Mesenchymal stem cell (in vitro differentiated cells and primary cell): ENCODE measurements at regions not wholly inside any gene's neighbourhood (a gene's known extent, or its start where the extent isn't known, plus 50 kb on each side); places are given as distances from the start of the nearest gene placed in this dataset.

Experiments used
- DNase-seq: peaks from one replicate; pipeline ENCODE4 v3.0.0-alpha.2; 2013
- H2AFZ ChIP-seq: one replicate; pipeline ENCODE4 v1.6.1; 2013; ENCODE audit warnings: low read depth, mild to moderate bottlenecking, control low read depth, inconsistent platforms, low read length, moderate library complexity
- H2AK5ac ChIP-seq: 2 replicates; pipeline ENCODE4 v1.6.1; 2013; ENCODE audit warnings: low read length, moderate library complexity, mild to moderate bottlenecking, inconsistent platforms; ENCODE audit not compliant: severe bottlenecking
- H2BK120ac ChIP-seq: one replicate; pipeline ENCODE4 v1.6.1; 2013; ENCODE audit warnings: low read depth, mild to moderate bottlenecking, inconsistent platforms, low read length, moderate library complexity
- H2BK12ac ChIP-seq, 2 experiments: one replicate each; pipeline ENCODE4 v1.6.1; 2013; ENCODE audit warnings: inconsistent platforms in 2 of 2, low read length in 2 of 2, mild to moderate bottlenecking in 2 of 2, moderate library complexity in 2 of 2, control low read depth in 1 of 2
- H2BK15ac ChIP-seq: one replicate; pipeline ENCODE4 v1.6.1; 2013; ENCODE audit warnings: mild to moderate bottlenecking, low read depth, inconsistent platforms; ENCODE audit not compliant: poor library complexity, severe bottlenecking
- H2BK5ac ChIP-seq: 2 replicates; pipeline ENCODE4 v1.6.1; 2013; ENCODE audit warnings: low read depth, mild to moderate bottlenecking, low read length, control low read depth, inconsistent platforms; ENCODE audit not compliant: poor library complexity, severe bottlenecking
- H3K14ac ChIP-seq, 2 experiments: one replicate each; pipeline ENCODE4 v1.6.1; 2013; ENCODE audit warnings: inconsistent platforms in 2 of 2, low read length in 2 of 2, control low read depth in 1 of 2, mild to moderate bottlenecking in 1 of 2, moderate library complexity in 1 of 2
- H3K18ac ChIP-seq, 2 experiments: one replicate each; pipeline ENCODE4 v1.6.1; 2013; ENCODE audit warnings: inconsistent platforms in 2 of 2, low read length in 2 of 2, control low read depth in 1 of 2, low read depth in 1 of 2, mild to moderate bottlenecking in 1 of 2
- H3K23ac ChIP-seq, 2 experiments: one replicate each; pipeline ENCODE4 v1.6.1; 2013; ENCODE audit warnings: inconsistent platforms in 2 of 2, low read length in 2 of 2, mild to moderate bottlenecking in 2 of 2, moderate library complexity in 2 of 2, control low read depth in 1 of 2
- H3K27ac ChIP-seq: 2 replicates; pipeline ENCODE4 v1.5.1; 2013; ENCODE audit warnings: mild to moderate bottlenecking, moderate library complexity, low read length, control low read depth, inconsistent platforms; ENCODE audit not compliant: poor library complexity, severe bottlenecking
- H3K27me3 ChIP-seq, 2 experiments: 2 replicates each; pipeline versions ENCODE4 v1.6.1 to v1.7.0; 2013; ENCODE audit warnings: low read length in 2 of 2, mild to moderate bottlenecking in 2 of 2, moderate library complexity in 2 of 2, control low read depth in 1 of 2, inconsistent platforms in 1 of 2; ENCODE audit not compliant: control insufficient read depth in 1 of 2, insufficient read depth in 1 of 2
- H3K36me3 ChIP-seq, 2 experiments: 2 replicates each; pipeline versions ENCODE4 v1.6.1 to v1.7.0; 2013; ENCODE audit warnings: low read length in 2 of 2, control low read depth in 1 of 2, inconsistent platforms in 1 of 2, low read depth in 1 of 2, mild to moderate bottlenecking in 1 of 2; ENCODE audit not compliant: insufficient read depth in 2 of 2, control insufficient read depth in 1 of 2
- H3K4ac ChIP-seq, 2 experiments: one replicate each; pipeline ENCODE4 v1.6.1; 2013; ENCODE audit warnings: inconsistent platforms in 2 of 2, low read length in 2 of 2, mild to moderate bottlenecking in 2 of 2, moderate library complexity in 2 of 2, control low read depth in 1 of 2, low read depth in 1 of 2
- H3K4me1 ChIP-seq: 2 replicates; pipeline ENCODE4 v1.6.1; 2013; ENCODE audit warnings: low read depth, low read length, control low read depth; ENCODE audit not compliant: control insufficient read depth, insufficient read depth
- H3K4me2 ChIP-seq: 2 replicates; pipeline ENCODE4 v1.6.1; 2013; ENCODE audit warnings: low read length, mild to moderate bottlenecking, inconsistent platforms; ENCODE audit not compliant: poor library complexity, severe bottlenecking
- H3K4me3 ChIP-seq, 2 experiments: 2 replicates each; pipeline versions ENCODE4 v1.5.1 to v1.7.0; 2013; ENCODE audit warnings: low read length in 2 of 2, mild to moderate bottlenecking in 2 of 2, control low read depth in 1 of 2, low read depth in 1 of 2; ENCODE audit not compliant: insufficient read depth in 1 of 2
- H3K79me1 ChIP-seq: replicated peaks from 2 replicates; pipeline ENCODE4 v1.6.1; 2013; ENCODE audit warnings: mild to moderate bottlenecking, control low read depth, low read length, inconsistent platforms; ENCODE audit not compliant: poor library complexity, severe bottlenecking
- H3K9ac ChIP-seq: 2 replicates; pipeline ENCODE4 v1.7.0; 2013; ENCODE audit warnings: mild to moderate bottlenecking, low read length, moderate library complexity
- H3K9me3 ChIP-seq: 2 replicates; pipeline ENCODE4 v1.7.0; 2013; ENCODE audit warnings: mild to moderate bottlenecking, low read length; ENCODE audit not compliant: control insufficient read depth
- H4K8ac ChIP-seq: one replicate; pipeline ENCODE4 v1.6.1; 2013; ENCODE audit warnings: inconsistent platforms, mild to moderate bottlenecking, low read length, moderate library complexity
- H4K91ac ChIP-seq: one replicate; pipeline ENCODE4 v1.6.1; 2013; ENCODE audit warnings: mild to moderate bottlenecking, low read length, inconsistent platforms
- WGBS: methylation state at CpG from one replicate; pipeline ENCODE4 v1.1.7; 2013; ENCODE audit warnings: mixed read lengths; 5-methylcytosine and 5-hydroxymethylcytosine counted together

GRCh38 chr1:2962061-2962460 is 59.2 kb upstream of the ACTRT2 start:
- H2BK15ac ChIP-seq: no peak overlapping the region
- no peak overlapping the region for H4K91ac ChIP-seq

DNA sequence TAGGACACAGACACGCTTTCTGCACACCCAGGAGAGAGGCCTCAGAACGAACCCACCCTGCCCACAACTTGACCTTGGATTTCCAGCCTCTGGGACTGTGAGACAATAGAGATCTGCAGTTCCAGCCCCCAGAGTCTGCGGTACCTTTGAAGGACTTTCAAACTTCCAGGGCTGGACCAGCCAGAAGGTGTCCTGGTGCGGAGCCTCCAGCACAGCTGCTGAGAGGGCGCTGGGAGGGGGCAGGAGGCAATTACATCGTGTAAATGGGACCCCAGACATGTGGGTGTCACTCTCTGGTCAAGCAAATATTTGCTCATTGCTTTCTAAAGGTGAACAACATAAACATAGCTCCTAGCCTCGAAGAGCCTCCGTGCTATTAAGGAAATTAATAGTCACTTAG is 58.7 kb upstream of the ACTRT2 start:
- H3K79me1 ChIP-seq: no peaks in the 10 kb centered on the region
- no peak overlapping the region for H3K4me2 ChIP-seq
- no peak for DNase-seq
- 59% methylated on average over 8 of the region's 8 CpGs for WGBS
- no peak overlapping the region for H2BK15ac ChIP-seq
- H2AK5ac ChIP-seq: no peak overlapping the region
- no peak overlapping the region for H2BK5ac ChIP-seq
- H3K4ac ChIP-seq: no peak overlapping the region
- no peaks in the 10 kb centered on the region for H3K27me3 ChIP-seq
- H3K9me3 ChIP-seq: peaks cover 10% of the 10 kb centered on the region
- no peak overlapping the region for H3K9ac ChIP-seq
- H3K4me1 ChIP-seq: no peaks in the 10 kb centered on the region
- H3K4me3 ChIP-seq: no peak overlapping the region
- no peak overlapping the region for H3K23ac ChIP-seq
- H2BK12ac ChIP-seq: no peak overlapping the region
- no peak overlapping the region for H3K14ac ChIP-seq
- H3K18ac ChIP-seq: no peak overlapping the region
- H3K27ac ChIP-seq: no peak overlapping the region
- no peak overlapping the region for H4K91ac ChIP-seq
- H2BK120ac ChIP-seq: no peak overlapping the region
- no peak overlapping the region for H2AFZ ChIP-seq
- H4K8ac ChIP-seq: no peak overlapping the region
- H3K36me3 ChIP-seq: no peaks in the 10 kb centered on the region

More at GRCh38 chr1:2962061-2962460, 59.2 kb upstream of the ACTRT2 start:
- H3K27me3 ChIP-seq: no peaks in the 10 kb centered on the region
- 65% methylated on average over 11 of the region's 11 CpGs for WGBS
- H3K18ac ChIP-seq: no peak overlapping the region
- H3K9ac ChIP-seq: no peak overlapping the region
- H3K14ac ChIP-seq: no peak overlapping the region
- no peak overlapping the region for H4K8ac ChIP-seq
- H2BK120ac ChIP-seq: no peak overlapping the region
- H3K4me2 ChIP-seq: no peak overlapping the region
- no peak overlapping the region for H3K4me3 ChIP-seq
- no peak overlapping the region for H3K27ac ChIP-seq
- no peak overlapping the region for H2AK5ac ChIP-seq
- no peak overlapping the region for H3K4ac ChIP-seq
- no peak overlapping the region for H2BK5ac ChIP-seq
- no peaks in the 10 kb centered on the region for H3K36me3 ChIP-seq
- H3K23ac ChIP-seq: no peak overlapping the region
- H2BK12ac ChIP-seq: no peak overlapping the region
- peaks cover 12% of the 10 kb centered on the region for H3K9me3 ChIP-seq
- no peaks in the 10 kb centered on the region for H3K4me1 ChIP-seq
- DNase-seq: no peak
- no peaks in the 10 kb centered on the region for H3K79me1 ChIP-seq
- H2AFZ ChIP-seq: no peak overlapping the region

DNA sequence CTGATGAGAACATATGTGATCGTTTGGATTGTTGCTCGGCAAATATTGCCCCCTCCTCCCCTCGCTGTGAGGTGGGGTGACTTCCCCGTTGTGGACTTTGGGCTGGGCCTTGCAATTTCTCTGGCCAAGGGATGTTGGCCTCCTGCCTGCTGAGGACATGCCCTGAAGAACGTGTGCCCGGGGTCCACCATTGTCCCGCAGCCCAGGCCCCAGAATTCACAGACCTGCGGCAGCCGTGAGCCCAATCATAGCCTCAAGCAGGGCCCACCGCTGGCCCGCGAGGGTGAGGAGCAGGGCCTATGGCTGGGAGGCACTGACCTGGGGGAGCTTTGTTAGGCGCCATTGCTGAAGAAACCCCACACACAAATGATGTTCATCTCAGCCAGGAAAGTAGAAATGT is 58.3 kb upstream of the ACTRT2 start:
- H3K4me1 ChIP-seq: no peaks in the 10 kb centered on the region
- WGBS: 82% methylated on average over 12 of the region's 13 CpGs
- no peak overlapping the region for H4K8ac ChIP-seq
- no peak overlapping the region for H2BK5ac ChIP-seq
- no peak overlapping the region for H2BK120ac ChIP-seq
- H3K4ac ChIP-seq: no peak overlapping the region
- H3K27me3 ChIP-seq: peaks cover 0 to 2% of the 10 kb centered on the region in 2 experiments
- H3K18ac ChIP-seq: no peak overlapping the region
- H3K9me3 ChIP-seq: peaks cover 10% of the 10 kb centered on the region
- H3K36me3 ChIP-seq: no peaks in the 10 kb centered on the region
- H2AK5ac ChIP-seq: no peak overlapping the region
- no peak overlapping the region for H3K27ac ChIP-seq
- H3K23ac ChIP-seq: no peak overlapping the region
- DNase-seq: no peak
- no peak overlapping the region for H3K4me2 ChIP-seq
- H3K14ac ChIP-seq: no peak overlapping the region
- no peak overlapping the region for H2AFZ ChIP-seq
- no peaks in the 10 kb centered on the region for H3K79me1 ChIP-seq
- H3K4me3 ChIP-seq: no peak overlapping the region
- H3K9ac ChIP-seq: no peak overlapping the region
- no peak overlapping the region for H4K91ac ChIP-seq
- no peak overlapping the region for H2BK15ac ChIP-seq
- H2BK12ac ChIP-seq: no peak overlapping the region

DNA sequence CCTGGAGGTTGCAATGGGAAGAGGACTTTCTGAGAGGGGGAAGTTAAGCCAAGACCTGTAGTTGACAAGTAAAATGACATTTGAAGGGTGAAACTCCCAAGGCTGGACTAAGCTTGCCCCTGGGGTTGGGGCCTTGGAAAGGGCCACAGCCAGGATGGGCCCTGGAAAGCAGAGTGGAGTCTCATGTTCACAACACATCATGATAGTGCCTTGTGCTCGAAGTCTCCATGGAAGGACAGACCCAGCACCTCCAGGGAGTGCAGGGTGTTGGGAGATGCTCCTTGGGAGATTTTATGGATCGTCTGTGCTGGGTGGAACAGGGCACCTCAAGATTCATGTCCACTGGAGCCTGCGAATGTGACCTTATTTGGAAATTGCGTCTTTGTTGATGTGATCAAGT is 55.6 kb upstream of the ACTRT2 start:
- Histone ChIP-seq H3K4me2 (no peak overlapping the region), H3K27me3 (peaks cover 0 to 4% of the 10 kb centered on the region in 2 experiments), H3K18ac (no peak overlapping the region)

More for the DNA sequence above, 55.6 kb upstream of the ACTRT2 start:
- Histone ChIP-seq H3K9ac (no peak overlapping the region), H2BK15ac (no peak overlapping the region), H2BK5ac (no peak overlapping the region), H2AFZ (no peak overlapping the region), H3K27ac (no peak overlapping the region), H3K9me3 (peaks cover 5% of the 10 kb centered on the region), H4K8ac (no peak overlapping the region), H3K14ac (no peak overlapping the region), H3K23ac (no peak overlapping the region), H3K79me1 (no peaks in the 10 kb centered on the region), H3K36me3 (no peaks in the 10 kb centered on the region), H2BK12ac (no peak overlapping the region), H3K4ac (no peak overlapping the region), H4K91ac (no peak overlapping the region), H3K4me3 (no peak overlapping the region), H3K4me1 (no peaks in the 10 kb centered on the region), H2BK120ac (no peak overlapping the region), H2AK5ac (no peak overlapping the region)
- no peak for DNase-seq
- 67% methylated on average over 4 of the region's 4 CpGs for WGBS
